ENCODE measurements at regions not wholly inside any gene's neighbourhood (a gene's known extent, or its start where the extent isn't known, plus 50 kb on each side); places are given as distances from the start of the nearest gene placed in this dataset.

DNA sequence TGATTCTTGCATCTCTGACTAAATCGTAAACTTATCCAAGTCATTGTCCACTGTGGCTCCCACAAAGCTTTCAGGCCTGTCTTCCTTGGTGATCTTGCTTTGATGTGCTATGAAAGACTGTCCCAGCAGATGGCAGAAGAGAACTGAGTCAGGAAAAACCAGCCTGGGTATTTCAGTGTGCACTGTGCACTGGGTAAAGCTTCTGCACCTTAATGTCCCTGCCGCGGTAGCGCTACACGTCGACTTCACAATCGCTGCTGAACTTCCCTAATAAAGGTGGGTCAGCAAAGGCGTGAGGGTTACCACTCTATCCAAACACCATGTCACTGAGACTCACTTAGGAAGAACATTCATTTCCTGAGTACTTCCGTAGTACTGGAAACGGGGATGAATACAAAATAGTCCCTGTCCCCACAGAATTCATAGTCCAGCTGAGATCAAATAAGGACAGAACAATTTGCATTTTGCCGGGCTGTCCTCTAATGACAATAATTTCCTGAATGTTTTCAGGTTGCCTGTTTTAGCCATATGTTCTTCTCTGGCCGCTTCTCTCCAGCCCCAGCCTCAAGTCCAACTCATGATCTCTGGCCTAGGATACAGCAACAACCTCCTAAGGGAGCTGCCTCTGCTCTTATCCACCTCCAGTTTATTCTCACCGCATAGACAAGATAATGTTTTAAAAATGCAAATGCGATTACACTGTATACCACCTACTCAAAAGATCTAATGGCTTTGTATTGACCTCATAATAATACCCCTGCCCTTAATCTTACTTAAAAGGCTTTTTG, 83.6 kb upstream of the AKAP13 start (continued):
- TF ChIP-seq, protein P1, sequence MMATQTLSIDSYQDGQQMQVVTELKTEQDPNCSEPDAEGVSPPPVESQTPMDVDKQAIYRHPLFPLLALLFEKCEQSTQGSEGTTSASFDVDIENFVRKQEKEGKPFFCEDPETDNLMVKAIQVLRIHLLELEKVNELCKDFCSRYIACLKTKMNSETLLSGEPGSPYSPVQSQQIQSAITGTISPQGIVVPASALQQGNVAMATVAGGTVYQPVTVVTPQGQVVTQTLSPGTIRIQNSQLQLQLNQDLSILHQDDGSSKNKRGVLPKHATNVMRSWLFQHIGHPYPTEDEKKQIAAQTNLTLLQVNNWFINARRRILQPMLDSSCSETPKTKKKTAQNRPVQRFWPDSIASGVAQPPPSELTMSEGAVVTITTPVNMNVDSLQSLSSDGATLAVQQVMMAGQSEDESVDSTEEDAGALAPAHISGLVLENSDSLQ (IDR thresholded peaks at IDR 0.05), result no peak
- no peak for TF ChIP-seq TAF1 (IDR thresholded peaks at IDR 0.05; ENCODE audit: borderline replicate concordance, low read depth, low read length)
- TF ChIP-seq RUNX3 (IDR thresholded peaks at IDR 0.05; ENCODE audit: low read length), result peak; percentile 37; the same call in 1 of the 2 replicates
- no peak for TF ChIP-seq CREB1 (IDR thresholded peaks at IDR 0.05; ENCODE audit: low read depth)
- no peak for TF ChIP-seq PML (IDR thresholded peaks at IDR 0.05; ENCODE audit: low read length)
- no peak for TF ChIP-seq ZZZ3 (IDR thresholded peaks at IDR 0.05; ENCODE audit: control insufficient read depth, insufficient read length, low read depth)
- TF ChIP-seq CHD4 (IDR thresholded peaks at IDR 0.05), result no peak
- TF ChIP-seq NBN (IDR thresholded peaks at IDR 0.05), result no peak
- TF ChIP-seq IRF4 (IDR thresholded peaks at IDR 0.05; ENCODE audit: low read depth, low read length), result peak; percentile 49; the same call in 1 of the 2 replicates
- no peak for TF ChIP-seq PAX5 (IDR thresholded peaks at IDR 0.05; ENCODE audit: borderline replicate concordance, low read depth, low read length)
- TF ChIP-seq SP1 (IDR thresholded peaks at IDR 0.05; ENCODE audit: low read depth, low read length), result no peak
- 0 out of 4 replicates have a peak, but pooled peaks of 1 of the 2 experiments have one; percentile 23 for TF ChIP-seq ETV6 (conservative IDR thresholded peaks at IDR 0.05 in 1 of 2, IDR thresholded peaks at IDR 0.05 in 1 of 2; ENCODE audit: borderline replicate concordance in 1 of 2, low read depth in 1 of 2)
- TF ChIP-seq, protein P2, sequence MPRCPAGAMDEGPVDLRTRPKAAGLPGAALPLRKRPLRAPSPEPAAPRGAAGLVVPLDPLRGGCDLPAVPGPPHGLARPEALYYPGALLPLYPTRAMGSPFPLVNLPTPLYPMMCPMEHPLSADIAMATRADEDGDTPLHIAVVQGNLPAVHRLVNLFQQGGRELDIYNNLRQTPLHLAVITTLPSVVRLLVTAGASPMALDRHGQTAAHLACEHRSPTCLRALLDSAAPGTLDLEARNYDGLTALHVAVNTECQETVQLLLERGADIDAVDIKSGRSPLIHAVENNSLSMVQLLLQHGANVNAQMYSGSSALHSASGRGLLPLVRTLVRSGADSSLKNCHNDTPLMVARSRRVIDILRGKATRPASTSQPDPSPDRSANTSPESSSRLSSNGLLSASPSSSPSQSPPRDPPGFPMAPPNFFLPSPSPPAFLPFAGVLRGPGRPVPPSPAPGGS (IDR thresholded peaks at IDR 0.05; ENCODE audit: borderline replicate concordance, insufficient read depth, low read depth, low read length, poor library complexity, severe bottlenecking), result no peak
- peak; percentile 51; the same call in 1 of the 2 replicates for TF ChIP-seq IKZF1 (conservative IDR thresholded peaks at IDR 0.05)
- no peak for TF ChIP-seq NFYB (IDR thresholded peaks at IDR 0.05; ENCODE audit: insufficient read depth, low read depth, low read length)
- TF ChIP-seq ATF7 (IDR thresholded peaks at IDR 0.05; ENCODE audit: low read depth), result no peak
- TF ChIP-seq, protein P3, sequence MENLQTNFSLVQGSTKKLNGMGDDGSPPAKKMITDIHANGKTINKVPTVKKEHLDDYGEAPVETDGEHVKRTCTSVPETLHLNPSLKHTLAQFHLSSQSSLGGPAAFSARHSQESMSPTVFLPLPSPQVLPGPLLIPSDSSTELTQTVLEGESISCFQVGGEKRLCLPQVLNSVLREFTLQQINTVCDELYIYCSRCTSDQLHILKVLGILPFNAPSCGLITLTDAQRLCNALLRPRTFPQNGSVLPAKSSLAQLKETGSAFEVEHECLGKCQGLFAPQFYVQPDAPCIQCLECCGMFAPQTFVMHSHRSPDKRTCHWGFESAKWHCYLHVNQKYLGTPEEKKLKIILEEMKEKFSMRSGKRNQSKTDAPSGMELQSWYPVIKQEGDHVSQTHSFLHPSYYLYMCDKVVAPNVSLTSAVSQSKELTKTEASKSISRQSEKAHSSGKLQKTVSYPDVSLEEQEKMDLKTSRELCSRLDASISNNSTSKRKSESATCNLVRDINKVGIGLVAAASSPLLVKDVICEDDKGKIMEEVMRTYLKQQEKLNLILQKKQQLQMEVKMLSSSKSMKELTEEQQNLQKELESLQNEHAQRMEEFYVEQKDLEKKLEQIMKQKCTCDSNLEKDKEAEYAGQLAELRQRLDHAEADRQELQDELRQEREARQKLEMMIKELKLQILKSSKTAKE (IDR thresholded peaks at IDR 0.05; ENCODE audit: low read depth, poor library complexity, severe bottlenecking), result peak; percentile 59
- TF ChIP-seq GATAD2B (conservative IDR thresholded peaks at IDR 0.05; ENCODE audit: low read depth), result no peak
- TF ChIP-seq, protein P4, sequence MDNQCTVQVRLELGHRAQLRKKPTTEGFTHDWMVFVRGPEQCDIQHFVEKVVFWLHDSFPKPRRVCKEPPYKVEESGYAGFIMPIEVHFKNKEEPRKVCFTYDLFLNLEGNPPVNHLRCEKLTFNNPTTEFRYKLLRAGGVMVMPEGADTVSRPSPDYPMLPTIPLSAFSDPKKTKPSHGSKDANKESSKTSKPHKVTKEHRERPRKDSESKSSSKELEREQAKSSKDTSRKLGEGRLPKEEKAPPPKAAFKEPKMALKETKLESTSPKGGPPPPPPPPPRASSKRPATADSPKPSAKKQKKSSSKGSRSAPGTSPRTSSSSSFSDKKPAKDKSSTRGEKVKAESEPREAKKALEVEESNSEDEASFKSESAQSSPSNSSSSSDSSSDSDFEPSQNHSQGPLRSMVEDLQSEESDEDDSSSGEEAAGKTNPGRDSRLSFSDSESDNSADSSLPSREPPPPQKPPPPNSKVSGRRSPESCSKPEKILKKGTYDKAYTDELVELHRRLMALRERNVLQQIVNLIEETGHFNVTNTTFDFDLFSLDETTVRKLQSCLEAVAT (IDR thresholded peaks at IDR 0.05), result no peak
- no peak for TF ChIP-seq MTA2 (IDR thresholded peaks at IDR 0.05; ENCODE audit: low read depth)
- TF ChIP-seq POU2F2 (IDR thresholded peaks at IDR 0.05; ENCODE audit: borderline replicate concordance, low read depth, low read length), result 0 out of 3 replicates have a peak, but pooled peaks have one; percentile 30
- TF ChIP-seq ZNF274 (IDR thresholded peaks at IDR 0.05; ENCODE audit: insufficient read depth, insufficient read length), result no peak
- no peak for TF ChIP-seq SREBF2 (IDR thresholded peaks at IDR 0.05; ENCODE audit: low read length)
- peak; percentile 97 for TF ChIP-seq RAD21 (IDR thresholded peaks at IDR 0.05; ENCODE audit: insufficient read depth, low read depth, low read length)
- TF ChIP-seq, protein P5, sequence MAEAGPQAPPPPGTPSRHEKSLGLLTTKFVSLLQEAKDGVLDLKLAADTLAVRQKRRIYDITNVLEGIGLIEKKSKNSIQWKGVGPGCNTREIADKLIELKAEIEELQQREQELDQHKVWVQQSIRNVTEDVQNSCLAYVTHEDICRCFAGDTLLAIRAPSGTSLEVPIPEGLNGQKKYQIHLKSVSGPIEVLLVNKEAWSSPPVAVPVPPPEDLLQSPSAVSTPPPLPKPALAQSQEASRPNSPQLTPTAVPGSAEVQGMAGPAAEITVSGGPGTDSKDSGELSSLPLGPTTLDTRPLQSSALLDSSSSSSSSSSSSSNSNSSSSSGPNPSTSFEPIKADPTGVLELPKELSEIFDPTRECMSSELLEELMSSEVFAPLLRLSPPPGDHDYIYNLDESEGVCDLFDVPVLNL (IDR thresholded peaks at IDR 0.05; ENCODE audit: low read depth, low read length), result no peak

Data from GM12878 (cell line).